ENCODE measurements at regions not wholly inside any gene's neighbourhood (a gene's known extent, or its start where the extent isn't known, plus 50 kb on each side); places are given as distances from the start of the nearest gene placed in this dataset.

DNA sequence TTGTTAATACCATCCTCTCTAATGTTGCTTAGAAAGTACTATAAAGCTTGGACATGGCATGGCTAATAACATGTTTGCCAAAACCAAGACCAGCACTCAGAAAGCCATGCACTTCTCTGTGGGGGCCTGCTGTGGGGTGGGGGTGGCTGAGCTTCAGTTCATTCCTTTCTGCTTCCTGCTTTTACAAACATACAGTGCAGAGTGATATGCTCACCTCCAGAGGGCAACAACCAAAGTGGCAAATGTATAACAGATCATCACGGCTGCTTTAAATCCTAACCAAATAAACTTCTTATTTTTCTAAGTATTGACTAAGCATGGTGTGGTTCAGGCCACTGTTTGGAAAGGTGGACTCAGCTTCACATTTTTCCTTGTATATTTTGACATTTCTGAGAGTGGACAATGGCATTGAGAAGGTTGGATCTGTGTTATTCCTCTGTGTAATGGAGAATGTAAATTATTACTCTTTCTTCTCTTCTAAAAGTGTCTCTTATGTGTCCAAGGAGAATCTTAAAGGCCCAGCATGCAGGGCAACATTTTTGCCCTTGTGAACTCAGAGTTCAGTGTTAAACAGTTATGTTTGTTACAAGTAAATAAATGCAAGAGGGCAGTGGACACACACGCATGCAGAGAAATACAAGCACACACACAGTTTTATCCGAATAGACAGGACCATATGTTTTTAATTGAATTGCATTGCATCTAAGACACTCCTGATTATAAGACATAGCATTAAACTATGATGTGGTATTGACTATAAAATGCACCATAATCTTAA is 186.1 kb downstream of the HERPUD2 start:
- no peaks in the 10 kb centered on the region for H3K36me3 ChIP-seq
- DNase-seq = no peak
- TF ChIP-seq, protein P1, sequence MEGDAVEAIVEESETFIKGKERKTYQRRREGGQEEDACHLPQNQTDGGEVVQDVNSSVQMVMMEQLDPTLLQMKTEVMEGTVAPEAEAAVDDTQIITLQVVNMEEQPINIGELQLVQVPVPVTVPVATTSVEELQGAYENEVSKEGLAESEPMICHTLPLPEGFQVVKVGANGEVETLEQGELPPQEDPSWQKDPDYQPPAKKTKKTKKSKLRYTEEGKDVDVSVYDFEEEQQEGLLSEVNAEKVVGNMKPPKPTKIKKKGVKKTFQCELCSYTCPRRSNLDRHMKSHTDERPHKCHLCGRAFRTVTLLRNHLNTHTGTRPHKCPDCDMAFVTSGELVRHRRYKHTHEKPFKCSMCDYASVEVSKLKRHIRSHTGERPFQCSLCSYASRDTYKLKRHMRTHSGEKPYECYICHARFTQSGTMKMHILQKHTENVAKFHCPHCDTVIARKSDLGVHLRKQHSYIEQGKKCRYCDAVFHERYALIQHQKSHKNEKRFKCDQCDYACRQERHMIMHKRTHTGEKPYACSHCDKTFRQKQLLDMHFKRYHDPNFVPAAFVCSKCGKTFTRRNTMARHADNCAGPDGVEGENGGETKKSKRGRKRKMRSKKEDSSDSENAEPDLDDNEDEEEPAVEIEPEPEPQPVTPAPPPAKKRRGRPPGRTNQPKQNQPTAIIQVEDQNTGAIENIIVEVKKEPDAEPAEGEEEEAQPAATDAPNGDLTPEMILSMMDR (IDR thresholded peaks at IDR 0.05; ENCODE audit: low read depth, low read length) = peak; percentile 36; the same call in 1 of the 2 replicates
- H3K9me3 ChIP-seq (ENCODE audit: severe bottlenecking) = no peaks in the 10 kb centered on the region
- no peak overlapping the region for H3K4me3 ChIP-seq (ENCODE audit: low read depth, low read length)
- no peaks in the 10 kb centered on the region for H3K27me3 ChIP-seq (ENCODE audit: insufficient read depth, low read depth, severe bottlenecking)
- H3K27ac ChIP-seq = no peak overlapping the region

DNA sequence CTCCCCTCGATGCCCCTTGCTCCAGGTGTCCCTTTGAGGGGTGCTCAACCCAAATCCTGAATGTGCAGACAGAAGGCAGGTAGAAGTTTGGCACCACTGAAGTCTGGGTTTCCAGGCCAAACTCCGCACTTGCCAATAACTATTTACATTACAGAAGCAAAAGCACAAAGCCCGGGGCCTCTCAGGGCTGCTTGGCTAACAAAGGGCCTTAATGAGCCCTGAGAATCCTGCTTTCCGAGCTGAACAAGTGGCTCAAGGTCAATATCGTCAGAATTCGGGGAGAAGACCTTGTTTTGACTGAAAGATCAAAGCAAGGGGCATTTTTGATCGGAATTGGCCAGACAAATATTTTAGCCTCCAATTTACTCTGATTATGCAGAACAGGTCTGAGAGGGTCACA is 189.9 kb downstream of the HERPUD2 start:
- Histone ChIP-seq H3K36me3 (no peaks in the 10 kb centered on the region), H3K27me3 (ENCODE audit: insufficient read depth, low read depth, severe bottlenecking) (no peaks in the 10 kb centered on the region), H3K9me3 (ENCODE audit: severe bottlenecking) (no peaks in the 10 kb centered on the region), H3K27ac (no peak overlapping the region), H3K4me3 (ENCODE audit: low read depth, low read length) (no peak overlapping the region)
- TF ChIP-seq, protein P1 (IDR thresholded peaks at IDR 0.05; ENCODE audit: low read depth, low read length) = no peak
- no peak for DNase-seq

DNA sequence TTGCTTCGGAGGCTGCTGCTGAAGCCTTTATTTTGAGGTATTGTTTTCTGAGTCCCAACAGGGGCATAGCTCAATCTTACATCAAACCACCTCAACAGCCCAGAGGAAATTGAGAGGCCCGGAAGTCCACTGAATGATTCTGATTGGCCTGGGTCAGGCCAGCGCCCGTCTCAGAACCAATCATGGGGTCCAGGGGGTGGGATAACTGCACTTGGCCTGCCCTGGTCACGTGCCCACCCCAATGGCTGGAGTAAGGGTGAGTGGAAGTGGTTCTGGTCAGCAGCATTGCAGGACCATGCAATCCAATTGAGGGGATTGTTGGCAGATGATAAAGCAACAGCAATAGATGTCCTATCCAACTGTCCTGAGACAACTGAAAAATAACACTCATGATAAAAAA is 190.6 kb downstream of the HERPUD2 start:
- no peaks in the 10 kb centered on the region for H3K36me3 ChIP-seq
- no peaks in the 10 kb centered on the region for H3K9me3 ChIP-seq (ENCODE audit: severe bottlenecking)
- no peak overlapping the region; the same call in 1 of the 2 replicates for H3K27ac ChIP-seq
- DNase-seq = no peak
- no peak overlapping the region for H3K4me3 ChIP-seq (ENCODE audit: low read depth, low read length)
- TF ChIP-seq, protein P1 (IDR thresholded peaks at IDR 0.05; ENCODE audit: low read depth, low read length) = no peak
- no peaks in the 10 kb centered on the region for H3K27me3 ChIP-seq (ENCODE audit: insufficient read depth, low read depth, severe bottlenecking)

DNA sequence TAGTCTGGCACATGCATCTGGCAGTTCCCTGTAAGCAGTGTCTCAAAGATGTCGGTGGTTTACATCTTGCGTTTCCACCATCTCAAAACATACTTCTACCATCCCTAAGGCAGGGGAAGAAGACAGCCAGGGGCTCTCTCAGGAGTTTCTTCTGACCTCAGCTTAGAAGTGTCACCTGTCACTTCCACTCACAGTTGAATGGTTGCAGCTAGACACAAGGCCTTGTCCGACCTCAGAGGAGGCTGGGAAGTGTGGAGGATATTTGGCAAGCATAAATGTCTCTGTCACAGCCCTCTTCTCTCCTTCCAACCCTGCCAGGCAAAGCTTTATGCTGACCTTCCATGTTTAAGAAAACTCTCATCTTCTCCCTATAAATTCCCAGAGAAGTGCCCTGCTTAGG is 193.3 kb downstream of the HERPUD2 start:
- no peaks in the 10 kb centered on the region for H3K9me3 ChIP-seq (ENCODE audit: severe bottlenecking)
- no peaks in the 10 kb centered on the region for H3K27me3 ChIP-seq (ENCODE audit: insufficient read depth, low read depth, severe bottlenecking)
- no peak overlapping the region for H3K4me3 ChIP-seq (ENCODE audit: low read depth, low read length)
- H3K27ac ChIP-seq = no peak overlapping the region
- TF ChIP-seq, protein P1 (IDR thresholded peaks at IDR 0.05; ENCODE audit: low read depth, low read length) = no peak
- no peaks in the 10 kb centered on the region for H3K36me3 ChIP-seq
- DNase-seq = peak; percentile 30

DNA sequence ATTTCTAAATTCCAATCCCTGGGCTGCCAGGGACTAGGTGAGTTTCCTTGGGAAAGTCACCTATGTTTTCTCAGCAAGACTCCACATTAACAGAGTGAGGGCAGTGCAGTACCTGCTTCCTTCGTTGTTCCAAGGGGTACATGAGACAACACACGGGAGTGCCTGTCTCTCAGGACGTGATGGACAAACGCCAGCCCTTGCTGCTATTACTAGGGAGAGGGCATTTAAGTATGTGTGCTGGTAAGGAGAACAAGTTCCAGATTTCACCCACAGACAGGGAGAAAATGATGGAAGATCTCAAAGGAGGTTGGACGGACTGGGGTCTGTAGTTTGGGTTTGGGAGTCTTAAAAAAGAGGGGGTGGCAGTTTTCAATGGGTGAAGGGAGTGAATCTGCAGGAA is 195.7 kb downstream of the HERPUD2 start:
- TF ChIP-seq, protein P1 (IDR thresholded peaks at IDR 0.05; ENCODE audit: low read depth, low read length) = no peak

DNA sequence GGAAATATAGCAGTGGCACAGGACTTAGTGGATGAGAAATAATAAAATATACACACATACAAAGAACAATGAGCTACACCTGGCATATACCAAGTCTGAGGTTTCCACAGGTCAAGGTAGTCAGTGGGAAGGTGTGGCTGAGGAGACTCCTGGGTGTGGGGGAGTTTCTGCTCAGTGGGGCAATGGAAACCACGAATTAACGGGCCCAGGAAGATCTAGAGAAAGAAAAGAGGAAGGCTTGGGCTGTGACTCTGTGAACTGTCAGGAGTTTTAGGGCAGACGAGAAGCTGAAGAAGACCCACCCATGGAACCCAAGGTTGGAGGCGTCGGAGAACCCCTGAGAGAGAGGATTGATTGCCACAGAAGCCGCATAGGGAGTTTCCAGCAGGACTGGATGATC is 196.5 kb downstream of the HERPUD2 start:
- H3K9me3 ChIP-seq (ENCODE audit: severe bottlenecking) = no peaks in the 10 kb centered on the region
- H3K36me3 ChIP-seq = no peaks in the 10 kb centered on the region
- H3K27ac ChIP-seq = no peak overlapping the region
- no peak overlapping the region for H3K4me3 ChIP-seq (ENCODE audit: low read depth, low read length)
- TF ChIP-seq, protein P1 (IDR thresholded peaks at IDR 0.05; ENCODE audit: low read depth, low read length) = no peak
- DNase-seq = no peak
- no peaks in the 10 kb centered on the region for H3K27me3 ChIP-seq (ENCODE audit: insufficient read depth, low read depth, severe bottlenecking)

More for the DNA sequence above, 195.7 kb downstream of the HERPUD2 start:
- Histone ChIP-seq H3K36me3 (no peaks in the 10 kb centered on the region), H3K27me3 (ENCODE audit: insufficient read depth, low read depth, severe bottlenecking) (no peaks in the 10 kb centered on the region), H3K27ac (no peak overlapping the region), H3K9me3 (ENCODE audit: severe bottlenecking) (no peaks in the 10 kb centered on the region), H3K4me3 (ENCODE audit: low read depth, low read length) (no peak overlapping the region)
- no peak for DNase-seq

All from WERI-Rb-1 (cell line).